A549 (cell line): ENCODE measurements at regions not wholly inside any gene's neighbourhood (a gene's known extent, or its start where the extent isn't known, plus 50 kb on each side); places are given as distances from the start of the nearest gene placed in this dataset.
"Not testable (repeated sequence)": the region's sequence is repeated elsewhere in the genome, so short reads cannot be mapped to it uniquely, and the experiment has no call there.

ENCODE experiments used
- ATAC-seq, 2 experiments: fragments of 200-7000 bp in 1 of 2; fragments of >200 bp in 1 of 2; cut with Nextera tagmentation in 1 of 2; cut with Tn5 transposase in 1 of 2; 3 replicates each; pipeline versions ENCODE4 v1.8.0 to v1.9.1; 2018 to 2020; ENCODE audit warnings: mild to moderate bottlenecking in 1 of 2, moderate library complexity in 1 of 2
- CTCF ChIA-PET: fragments of 300-600 bp; sonication (Branson Sonifier 250); formaldehyde crosslinking; extraction: SDS; loops from one replicate; lab custom pipeline; 2021; ENCODE audit warnings: antibody characterized with exemption, inconsistent platforms; lab: Yijun Ruan, JAX
- POLR2A ChIA-PET: fragments of 350-600 bp; formaldehyde crosslinking; extraction: SDS; loops from one replicate; lab custom pipeline; 2021; ENCODE audit warnings: antibody characterized with exemption, inconsistent platforms; lab: Yijun Ruan, JAX
- DNase-seq, 2 experiments: peaks; one replicate each; pipeline versions ENCODE4 v3.0.0 to v3.0.0-alpha.2; 2011 to 2016; ENCODE audit warnings: low read depth in 1 of 2, low spot score in 1 of 2
- FAIRE-seq: peaks from 2 replicates; lab custom pipeline; 2011; peaks lifted over from hg19 to GRCh38; lab: Jason Lieb, UNC
- H3K27ac ChIP-seq, 2 experiments: fragments of >200 bp; sonication (Bioruptor Twin); formaldehyde crosslinking; 3 replicates each; pipeline ENCODE4 v1.5.1; 2016 to 2017
- H3K4me1 ChIP-seq: fragments of >200 bp; sonication (Bioruptor Twin); formaldehyde crosslinking; 3 replicates; pipeline ENCODE4 v1.6.1; 2016
- H3K4me2 ChIP-seq: fragments of >200 bp; sonication (Bioruptor Twin); formaldehyde crosslinking; 3 replicates; pipeline ENCODE4 v1.6.1; 2016
- H3K4me3 ChIP-seq: fragments of >200 bp; sonication (Bioruptor Twin); formaldehyde crosslinking; 3 replicates; pipeline ENCODE4 v1.5.1; 2016
- H3K9me3 ChIP-seq: fragments of >200 bp; sonication (Bioruptor Twin); formaldehyde crosslinking; 3 replicates; pipeline ENCODE4 v1.6.1; 2016
- BHLHE40 ChIP-seq: IDR thresholded peaks from 2 replicates; pipeline ENCODE4 v1.6.1; 2012; ENCODE audit warnings: low read depth, low read length, inconsistent platforms
- CBX2 ChIP-seq: fragments of 200-600 bp; sonication (generic); IDR thresholded peaks from 2 replicates; pipeline ENCODE4 v1.6.1; 2016; ENCODE audit warnings: low read depth, mild to moderate bottlenecking, borderline replicate concordance
- CEBPB ChIP-seq, 2 experiments: fragments of >200 bp in 1 of 2; sonication (Bioruptor Twin) in 1 of 2; formaldehyde crosslinking in 1 of 2; IDR thresholded peaks; 2 replicates each; pipeline ENCODE4 v1.6.1; 2012 to 2016
- EHF ChIP-seq: fragments of 250-450 bp; sonication (Bioruptor Pico); IDR thresholded peaks from 2 replicates; pipeline ENCODE4 v1.5.0; 2020; ENCODE audit warnings: mild to moderate bottlenecking
- FOSB ChIP-seq: fragments of 250-450 bp; sonication (Bioruptor Pico); IDR thresholded peaks from 2 replicates; pipeline ENCODE4 v1.5.0; 2020; ENCODE audit warnings: mild to moderate bottlenecking, moderate library complexity
- FOSL2 ChIP-seq, 2 experiments: fragments of 450-650 bp in 1 of 2; fragments of >200 bp in 1 of 2; sonication (Bioruptor Twin) in 1 of 2; formaldehyde crosslinking; IDR thresholded peaks; 2 replicates each; pipeline versions ENCODE4 v1.5.0 to v1.6.1; 2016 to 2020; ENCODE audit warnings: mild to moderate bottlenecking in 1 of 2, moderate library complexity in 1 of 2
- HOXA7 ChIP-seq: fragments of 250-450 bp; sonication (Bioruptor Pico); IDR thresholded peaks from 2 replicates; pipeline ENCODE4 v1.5.0; 2020; ENCODE audit warnings: mild to moderate bottlenecking, moderate library complexity
- HOXB13 ChIP-seq: fragments of 250-450 bp; sonication (Bioruptor Pico); IDR thresholded peaks from 2 replicates; pipeline ENCODE4 v1.5.0; 2020; ENCODE audit warnings: low read depth, mild to moderate bottlenecking, moderate library complexity
- KDM1A ChIP-seq: fragments of 200-600 bp; sonication (generic); IDR thresholded peaks from 2 replicates; pipeline ENCODE4 v1.6.1; 2016; ENCODE audit warnings: low read depth, mild to moderate bottlenecking
- MAFK ChIP-seq: fragments of 450-650 bp; IDR thresholded peaks from 2 replicates; pipeline ENCODE4 v1.6.1; 2014; ENCODE audit not compliant: partially characterized antibody
- MAZ ChIP-seq: fragments of 150-350 bp; IDR thresholded peaks from 2 replicates; pipeline ENCODE4 v1.6.1; 2014; ENCODE audit warnings: antibody characterized with exemption, low read depth, low read length, borderline replicate concordance
- MYC ChIP-seq: IDR thresholded peaks from 2 replicates; pipeline ENCODE4 v1.6.1; 2012; ENCODE audit warnings: mild to moderate bottlenecking, inconsistent platforms, low read length, improper control_type of control experiment, borderline replicate concordance
- NFE2L2 ChIP-seq: fragments of 150-350 bp; conservative IDR thresholded peaks from 2 replicates; pipeline ENCODE4 v1.6.1; 2014; ENCODE audit warnings: low read length
- NPAS2 ChIP-seq: fragments of 250-450 bp; sonication (Bioruptor Pico); IDR thresholded peaks from 2 replicates; pipeline ENCODE4 v1.8.0; 2022; ENCODE audit warnings: mild to moderate bottlenecking, moderate library complexity, borderline replicate concordance
- RARB ChIP-seq: fragments of 250-450 bp; sonication (Bioruptor Pico); IDR thresholded peaks from 2 replicates; pipeline ENCODE4 v1.8.0; 2021; ENCODE audit warnings: mild to moderate bottlenecking, moderate library complexity
- SREBF2 ChIP-seq: fragments of 450-650 bp; IDR thresholded peaks from 2 replicates; pipeline ENCODE4 v1.6.1; 2014; ENCODE audit warnings: mild to moderate bottlenecking, moderate library complexity
- TFCP2L1 ChIP-seq: fragments of 250-450 bp; sonication (Bioruptor Pico); IDR thresholded peaks from 2 replicates; pipeline ENCODE4 v1.5.0; 2021; ENCODE audit warnings: mild to moderate bottlenecking
- TP53 ChIP-seq: fragments of 250-450 bp; sonication (Bioruptor Pico); IDR thresholded peaks from 2 replicates; pipeline ENCODE4 v1.5.0; 2021; ENCODE audit warnings: mild to moderate bottlenecking, moderate library complexity
- ZC3H11A ChIP-seq: fragments of 450-650 bp; IDR thresholded peaks from 2 replicates; pipeline ENCODE4 v1.6.1; 2014; ENCODE audit warnings: antibody characterized with exemption, mild to moderate bottlenecking
- ZNF302 ChIP-seq: fragments of 250-450 bp; sonication (Bioruptor Pico); IDR thresholded peaks from 2 replicates; pipeline ENCODE4 v1.9.0; 2021; ENCODE audit warnings: inconsistent platforms, mild to moderate bottlenecking, moderate library complexity
- WGBS: methylation state at CpG from one replicate; pipeline ENCODE4 v1.1.6; 2017; ENCODE audit errors: missing lambda C conversion rate; 5-methylcytosine and 5-hydroxymethylcytosine counted together
- TF ChIP-seq, protein P1 (sequence below): fragments of 150-350 bp; IDR thresholded peaks from 2 replicates; pipeline ENCODE4 v1.6.1; 2014; ENCODE audit warnings: low read depth, mild to moderate bottlenecking, low read length
- TF ChIP-seq, protein P2 (sequence below): fragments of >200 bp; sonication (Bioruptor Twin); formaldehyde crosslinking; IDR thresholded peaks from 3 replicates; pipeline ENCODE4 v1.5.1; 2016
- TF ChIP-seq, protein P3 (sequence below): fragments of >200 bp; sonication (Bioruptor Twin); formaldehyde crosslinking; IDR thresholded peaks from 3 replicates; pipeline ENCODE4 v1.6.1; 2016

DNA sequence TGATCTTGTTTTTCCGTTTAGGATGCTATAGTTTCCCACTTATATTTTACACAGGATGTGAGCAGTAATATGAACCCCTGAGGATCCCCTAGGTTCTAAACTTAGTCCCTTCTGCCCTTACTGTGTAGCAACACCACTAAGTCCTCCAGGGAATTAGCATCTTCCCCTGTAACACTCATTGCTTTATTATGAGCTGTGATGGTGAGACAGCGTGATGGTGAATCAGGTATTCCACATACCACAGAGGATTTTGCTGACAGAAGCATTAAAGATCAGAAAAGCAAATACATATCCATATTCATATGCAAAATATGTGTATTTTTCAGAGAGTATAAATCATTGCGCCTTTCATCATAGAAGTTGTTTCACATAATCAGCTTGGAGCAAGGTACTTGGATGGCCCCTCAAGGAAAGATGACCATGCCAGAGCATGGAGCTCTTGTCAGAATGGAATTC is 317.0 kb downstream of the ICE1 start:
- Histone ChIP-seq H3K9me3 (0 out of 3 replicates have a peak, but pooled peaks cover 3% of the 10 kb centered on the region), H3K4me1 (no peaks in the 10 kb centered on the region), H3K4me2 (no peak overlapping the region), H3K27ac (no peak overlapping the region), H3K4me3 (no peak overlapping the region)
- FAIRE-seq (no peak), ATAC-seq (no peak), DNase-seq (no peak)
- TF ChIP-seq TFCP2L1 (CRISPR knock-in tag): no peak
- TF ChIP-seq MAFK: peak; percentile 83
- TF ChIP-seq ZNF302 (CRISPR knock-in tag): no peak
- ChIA-PET CTCF (no interaction called here), POLR2A (no interaction called here)
- WGBS: 25% methylated on average over 3 of the region's 3 CpGs

DNA sequence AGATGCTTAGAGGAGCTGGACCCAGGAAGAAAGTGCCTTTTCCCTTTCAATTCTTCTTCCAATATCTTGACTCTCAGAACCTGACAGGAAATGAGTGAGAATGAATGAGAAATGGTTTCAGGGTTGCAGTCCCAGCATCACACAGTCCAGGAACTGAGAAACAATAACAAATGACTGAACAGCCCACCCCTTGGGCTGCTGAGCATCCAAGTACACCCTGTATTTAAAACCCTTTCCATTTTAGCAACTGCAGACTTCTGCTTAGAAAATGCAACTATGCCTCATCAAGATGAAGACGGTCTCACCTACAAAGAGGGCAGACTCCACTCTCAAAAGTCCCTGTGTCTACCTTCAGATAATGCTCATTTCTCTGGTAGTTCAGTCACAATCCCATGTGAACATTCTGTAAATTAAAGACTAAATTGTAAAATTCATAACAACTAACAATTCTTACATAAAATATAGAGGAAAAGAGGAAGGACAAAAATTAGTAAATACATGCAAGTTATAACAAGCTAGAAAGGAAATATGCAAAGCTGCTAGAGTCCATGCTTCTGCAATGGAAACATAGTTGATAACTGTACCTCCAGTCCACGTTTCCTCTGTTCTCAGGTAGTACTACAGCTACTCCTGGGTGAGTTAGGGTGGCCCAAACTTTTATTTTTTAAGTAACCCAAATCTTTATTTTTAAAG is 316.5 kb downstream of the ICE1 start:
- Histone ChIP-seq H3K27ac (no peak overlapping the region), H3K4me2 (no peak overlapping the region), H3K9me3 (0 out of 3 replicates have a peak, but pooled peaks cover 3% of the 10 kb centered on the region), H3K4me1 (no peaks in the 10 kb centered on the region), H3K4me3 (no peak overlapping the region)
- WGBS: 2% methylated on average over 2 of the region's 2 CpGs
- CTCF ChIA-PET: no interaction called here
- no peak for TF ChIP-seq TP53 (CRISPR knock-in tag)
- TF ChIP-seq EHF (CRISPR knock-in tag): no peak
- TF ChIP-seq ZC3H11A: no peak
- TF ChIP-seq TFCP2L1 (CRISPR knock-in tag): no peak
- TF ChIP-seq NFE2L2: no peak
- TF ChIP-seq, protein P1, sequence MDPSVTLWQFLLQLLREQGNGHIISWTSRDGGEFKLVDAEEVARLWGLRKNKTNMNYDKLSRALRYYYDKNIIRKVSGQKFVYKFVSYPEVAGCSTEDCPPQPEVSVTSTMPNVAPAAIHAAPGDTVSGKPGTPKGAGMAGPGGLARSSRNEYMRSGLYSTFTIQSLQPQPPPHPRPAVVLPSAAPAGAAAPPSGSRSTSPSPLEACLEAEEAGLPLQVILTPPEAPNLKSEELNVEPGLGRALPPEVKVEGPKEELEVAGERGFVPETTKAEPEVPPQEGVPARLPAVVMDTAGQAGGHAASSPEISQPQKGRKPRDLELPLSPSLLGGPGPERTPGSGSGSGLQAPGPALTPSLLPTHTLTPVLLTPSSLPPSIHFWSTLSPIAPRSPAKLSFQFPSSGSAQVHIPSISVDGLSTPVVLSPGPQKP: no peak
- TF ChIP-seq FOSL2 (IDR thresholded peaks at IDR 0.05): no peak
- no peak for TF ChIP-seq FOSL2 (CRISPR knock-in tag; IDR thresholded peaks at IDR 0.05)
- no peak for TF ChIP-seq FOSB (CRISPR knock-in tag)
- TF ChIP-seq KDM1A: no peak
- TF ChIP-seq CEBPB (IDR thresholded peaks at IDR 0.05): no peak
- TF ChIP-seq, protein P2, sequence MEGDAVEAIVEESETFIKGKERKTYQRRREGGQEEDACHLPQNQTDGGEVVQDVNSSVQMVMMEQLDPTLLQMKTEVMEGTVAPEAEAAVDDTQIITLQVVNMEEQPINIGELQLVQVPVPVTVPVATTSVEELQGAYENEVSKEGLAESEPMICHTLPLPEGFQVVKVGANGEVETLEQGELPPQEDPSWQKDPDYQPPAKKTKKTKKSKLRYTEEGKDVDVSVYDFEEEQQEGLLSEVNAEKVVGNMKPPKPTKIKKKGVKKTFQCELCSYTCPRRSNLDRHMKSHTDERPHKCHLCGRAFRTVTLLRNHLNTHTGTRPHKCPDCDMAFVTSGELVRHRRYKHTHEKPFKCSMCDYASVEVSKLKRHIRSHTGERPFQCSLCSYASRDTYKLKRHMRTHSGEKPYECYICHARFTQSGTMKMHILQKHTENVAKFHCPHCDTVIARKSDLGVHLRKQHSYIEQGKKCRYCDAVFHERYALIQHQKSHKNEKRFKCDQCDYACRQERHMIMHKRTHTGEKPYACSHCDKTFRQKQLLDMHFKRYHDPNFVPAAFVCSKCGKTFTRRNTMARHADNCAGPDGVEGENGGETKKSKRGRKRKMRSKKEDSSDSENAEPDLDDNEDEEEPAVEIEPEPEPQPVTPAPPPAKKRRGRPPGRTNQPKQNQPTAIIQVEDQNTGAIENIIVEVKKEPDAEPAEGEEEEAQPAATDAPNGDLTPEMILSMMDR: no peak
- no peak for TF ChIP-seq HOXB13 (CRISPR knock-in tag)
- no peak for TF ChIP-seq CBX2
- TF ChIP-seq, protein P3, sequence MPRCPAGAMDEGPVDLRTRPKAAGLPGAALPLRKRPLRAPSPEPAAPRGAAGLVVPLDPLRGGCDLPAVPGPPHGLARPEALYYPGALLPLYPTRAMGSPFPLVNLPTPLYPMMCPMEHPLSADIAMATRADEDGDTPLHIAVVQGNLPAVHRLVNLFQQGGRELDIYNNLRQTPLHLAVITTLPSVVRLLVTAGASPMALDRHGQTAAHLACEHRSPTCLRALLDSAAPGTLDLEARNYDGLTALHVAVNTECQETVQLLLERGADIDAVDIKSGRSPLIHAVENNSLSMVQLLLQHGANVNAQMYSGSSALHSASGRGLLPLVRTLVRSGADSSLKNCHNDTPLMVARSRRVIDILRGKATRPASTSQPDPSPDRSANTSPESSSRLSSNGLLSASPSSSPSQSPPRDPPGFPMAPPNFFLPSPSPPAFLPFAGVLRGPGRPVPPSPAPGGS: no peak
- no peak for TF ChIP-seq RARB
- TF ChIP-seq BHLHE40: no peak
- TF ChIP-seq NPAS2 (CRISPR knock-in tag): no peak
- no peak for TF ChIP-seq MAFK
- FAIRE-seq (no peak), DNase-seq (no peak), ATAC-seq (no peak)
- POLR2A ChIA-PET: no interaction called here

DNA sequence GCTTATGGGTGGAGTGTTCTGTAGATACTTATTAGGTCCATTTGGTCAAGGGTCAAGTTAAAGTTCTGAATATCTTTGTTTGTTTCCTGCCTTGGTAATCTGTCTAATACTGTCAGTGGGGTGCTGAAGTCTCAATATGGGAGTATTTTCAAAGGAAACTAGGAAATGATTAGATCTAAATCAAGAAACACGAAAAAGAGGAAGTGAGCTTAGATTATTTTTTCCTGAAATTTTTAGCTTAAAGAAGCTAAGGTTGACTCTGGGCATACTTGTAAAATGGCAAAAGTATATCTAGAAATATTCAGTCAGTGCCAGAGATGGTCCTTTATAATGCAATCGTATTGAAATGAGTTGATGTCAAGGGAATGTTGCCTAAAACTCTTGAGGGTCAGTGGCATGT is 313.5 kb downstream of the ICE1 start:
- TF ChIP-seq MAZ (no peak), SREBF2 (no peak), ZNF302 (CRISPR knock-in tag) (no peak), MYC (no peak), HOXA7 (CRISPR knock-in tag) (no peak)
- ChIA-PET CTCF (no interaction called here), POLR2A (no interaction called here)
- Histone ChIP-seq H3K9me3 (no peaks in the 10 kb centered on the region), H3K4me1 (no peaks in the 10 kb centered on the region), H3K4me2 (no peak overlapping the region), H3K4me3 (no peak overlapping the region), H3K27ac (no peak overlapping the region)
- DNase-seq (no peak), ATAC-seq (no peak), FAIRE-seq (no peak)
- 8% methylated on average over 2 of the region's 2 CpGs for WGBS

DNA sequence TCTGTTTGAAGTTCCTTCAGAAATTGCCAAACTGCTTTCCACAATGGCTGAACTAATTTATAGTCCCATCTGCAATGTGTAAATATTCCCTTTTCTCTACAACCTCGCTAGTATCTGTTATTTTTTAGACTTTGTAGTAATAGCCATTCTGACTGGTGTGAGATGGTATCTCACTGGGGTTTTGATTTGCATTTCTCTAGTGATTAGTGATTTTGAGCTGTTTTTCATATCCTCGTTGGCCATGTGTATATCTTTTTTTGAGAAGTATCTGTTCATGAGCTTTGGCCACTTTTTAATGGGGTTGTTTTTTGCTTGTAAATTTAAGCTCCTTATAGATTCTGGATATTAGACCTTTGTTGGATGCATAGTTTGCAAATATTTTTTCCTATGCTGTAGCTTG is 310.6 kb downstream of the ICE1 start:
- H3K4me3 ChIP-seq, ATAC-seq, FAIRE-seq, H3K27ac ChIP-seq, DNase-seq, H3K4me1 ChIP-seq, H3K9me3 ChIP-seq, H3K4me2 ChIP-seq, POLR2A ChIA-PET: not testable (repeated sequence)
- CTCF ChIA-PET: interaction anchor here (1.0 kb wide), 1 partner anchor 104 kb away, joined by 3 read pairs; no protein-coding TSS in a partner anchor
- WGBS: 0% methylated on average over 2 of the region's 2 CpGs
